ENCODE measurements at regions not wholly inside any gene's neighbourhood (a gene's known extent, or its start where the extent isn't known, plus 50 kb on each side); places are given as distances from the start of the nearest gene placed in this dataset.

- TF ChIP-seq RXRA (IDR thresholded peaks at IDR 0.05; ENCODE audit: insufficient read depth, low read depth, low read length) = no peak
- no peak for TF ChIP-seq RAD21 (IDR thresholded peaks at IDR 0.05 in 1 of 2, conservative IDR thresholded peaks at IDR 0.05 in 1 of 2; ENCODE audit: low read depth in 2 of 2, low read length in 2 of 2)
These were observed 290.1 kb upstream of the TSHZ3 start (continued) for GRCh38 chr19:31639306-31639705.
